ENCODE measurements at regions not wholly inside any gene's neighbourhood (a gene's known extent, or its start where the extent isn't known, plus 50 kb on each side); places are given as distances from the start of the nearest gene placed in this dataset.

DNA sequence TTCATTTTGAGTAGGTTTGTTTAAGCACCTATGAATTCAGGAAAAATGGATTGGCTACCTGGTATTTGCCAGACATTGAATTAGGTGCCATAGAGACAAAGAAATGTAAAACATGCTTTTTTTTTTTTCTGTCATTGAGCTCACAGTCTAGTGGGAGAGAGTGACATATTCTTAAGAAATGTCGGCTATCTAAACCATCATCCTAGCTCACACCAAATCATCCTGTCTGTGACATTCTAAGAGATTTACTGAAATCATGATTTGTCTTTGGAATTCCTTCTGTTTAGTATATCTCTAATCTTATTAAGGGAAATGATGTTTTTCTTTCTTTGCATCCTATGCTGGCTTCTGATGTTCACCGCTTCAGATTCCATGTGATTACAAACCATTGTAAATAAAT is 59.5 kb upstream of the STXBP5L start:
- H3K27ac ChIP-seq = no peak overlapping the region
- no peaks in the 10 kb centered on the region for H3K36me3 ChIP-seq (ENCODE audit: insufficient read depth)
- no peak overlapping the region for H3K9ac ChIP-seq
- no peak overlapping the region for H3K4me2 ChIP-seq
- no peaks in the 10 kb centered on the region for H3K4me1 ChIP-seq (ENCODE audit: low read depth, poor library complexity, severe bottlenecking)
- no peaks in the 10 kb centered on the region for H3K27me3 ChIP-seq (ENCODE audit: insufficient read depth, low read depth)
- H2AFZ ChIP-seq (ENCODE audit: low read depth) = no peak overlapping the region
- H4K20me1 ChIP-seq (ENCODE audit: insufficient read depth) = no peaks in the 10 kb centered on the region
- H3K79me2 ChIP-seq (ENCODE audit: insufficient read depth, low read depth) = no peaks in the 10 kb centered on the region
- no peak overlapping the region for H3K4me3 ChIP-seq (IDR thresholded peaks at IDR 0.05; ENCODE audit: insufficient read depth, low read depth, low read length)
- TF ChIP-seq, protein P1, sequence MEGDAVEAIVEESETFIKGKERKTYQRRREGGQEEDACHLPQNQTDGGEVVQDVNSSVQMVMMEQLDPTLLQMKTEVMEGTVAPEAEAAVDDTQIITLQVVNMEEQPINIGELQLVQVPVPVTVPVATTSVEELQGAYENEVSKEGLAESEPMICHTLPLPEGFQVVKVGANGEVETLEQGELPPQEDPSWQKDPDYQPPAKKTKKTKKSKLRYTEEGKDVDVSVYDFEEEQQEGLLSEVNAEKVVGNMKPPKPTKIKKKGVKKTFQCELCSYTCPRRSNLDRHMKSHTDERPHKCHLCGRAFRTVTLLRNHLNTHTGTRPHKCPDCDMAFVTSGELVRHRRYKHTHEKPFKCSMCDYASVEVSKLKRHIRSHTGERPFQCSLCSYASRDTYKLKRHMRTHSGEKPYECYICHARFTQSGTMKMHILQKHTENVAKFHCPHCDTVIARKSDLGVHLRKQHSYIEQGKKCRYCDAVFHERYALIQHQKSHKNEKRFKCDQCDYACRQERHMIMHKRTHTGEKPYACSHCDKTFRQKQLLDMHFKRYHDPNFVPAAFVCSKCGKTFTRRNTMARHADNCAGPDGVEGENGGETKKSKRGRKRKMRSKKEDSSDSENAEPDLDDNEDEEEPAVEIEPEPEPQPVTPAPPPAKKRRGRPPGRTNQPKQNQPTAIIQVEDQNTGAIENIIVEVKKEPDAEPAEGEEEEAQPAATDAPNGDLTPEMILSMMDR (conservative IDR thresholded peaks at IDR 0.05; ENCODE audit: low read depth, low read length) = no peak

DNA sequence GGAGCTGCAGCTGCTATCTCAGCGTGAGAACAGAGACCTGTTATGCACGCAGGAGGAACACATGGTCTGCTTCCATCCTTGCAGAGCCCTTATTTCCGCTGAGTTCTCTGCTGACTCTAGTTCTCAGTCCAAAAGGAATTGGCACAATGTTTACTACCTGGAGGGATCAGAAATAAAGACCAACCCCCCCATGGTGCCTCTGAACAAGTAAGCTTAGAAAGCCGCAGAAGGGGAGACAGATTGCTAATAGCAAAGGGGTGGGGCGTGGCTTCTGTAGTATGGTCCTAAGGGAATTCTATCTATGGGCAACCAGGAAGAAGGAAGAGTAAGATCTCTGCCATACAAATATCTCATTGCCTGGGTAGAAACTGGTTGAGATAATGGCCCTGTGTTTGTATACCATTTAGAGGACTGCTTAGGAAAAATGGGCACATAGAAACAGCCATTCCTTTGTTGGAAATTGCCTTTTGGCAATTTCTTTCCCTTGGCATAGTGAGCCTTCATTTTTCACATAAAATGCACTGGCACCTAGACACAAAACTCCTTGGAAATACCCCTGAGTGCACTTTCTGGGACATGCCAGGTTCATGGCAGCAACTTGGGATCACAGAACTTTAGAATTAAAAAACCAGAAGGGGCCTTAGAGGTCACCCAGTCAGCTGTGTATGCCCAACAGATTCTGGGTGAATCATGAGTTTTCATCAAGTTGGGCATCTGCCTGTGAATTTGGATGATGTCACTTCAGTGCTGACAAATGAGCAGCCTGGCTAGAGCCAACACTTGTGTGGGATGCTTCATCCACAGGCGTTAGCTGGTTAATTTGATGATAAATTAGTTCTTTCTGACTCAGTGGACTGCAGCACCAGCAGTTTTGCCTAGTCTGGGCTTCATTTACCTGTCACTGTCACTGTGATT is 57.4 kb upstream of the STXBP5L start:
- Histone ChIP-seq H3K9ac (no peak overlapping the region), H2AFZ (ENCODE audit: low read depth) (no peak overlapping the region), H3K4me2 (no peak overlapping the region), H3K4me3 (IDR thresholded peaks at IDR 0.05; ENCODE audit: insufficient read depth, low read depth, low read length) (no peak overlapping the region), H3K79me2 (ENCODE audit: insufficient read depth, low read depth) (no peaks in the 10 kb centered on the region), H4K20me1 (ENCODE audit: insufficient read depth) (no peaks in the 10 kb centered on the region), H3K4me1 (ENCODE audit: low read depth, poor library complexity, severe bottlenecking) (no peaks in the 10 kb centered on the region), H3K27ac (no peak overlapping the region), H3K27me3 (ENCODE audit: insufficient read depth, low read depth) (no peaks in the 10 kb centered on the region), H3K36me3 (ENCODE audit: insufficient read depth) (no peaks in the 10 kb centered on the region)
- TF ChIP-seq, protein P1 (conservative IDR thresholded peaks at IDR 0.05; ENCODE audit: low read depth, low read length) = no peak

DNA sequence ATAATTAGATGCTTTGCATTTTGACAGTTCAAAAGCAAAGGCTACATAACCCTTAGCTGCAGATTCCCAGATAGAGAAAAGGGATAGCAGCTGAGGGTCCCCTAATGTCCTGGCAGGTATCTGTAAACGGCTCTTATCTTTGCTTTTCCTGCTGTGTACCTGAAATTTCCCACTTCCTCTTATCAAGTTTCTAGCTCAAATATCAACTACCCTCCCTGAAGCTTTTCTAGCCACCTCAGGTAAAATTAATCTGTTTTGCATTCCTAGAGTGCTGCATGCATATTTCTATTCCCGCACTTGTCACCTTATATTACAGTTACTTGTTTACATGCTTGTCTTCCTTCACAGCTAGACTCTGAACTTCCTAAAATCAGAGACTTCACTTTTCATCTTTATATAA is 55.6 kb upstream of the STXBP5L start:
- Histone ChIP-seq H3K27me3 (ENCODE audit: insufficient read depth, low read depth) (no peaks in the 10 kb centered on the region), H3K4me2 (no peak overlapping the region), H3K79me2 (ENCODE audit: insufficient read depth, low read depth) (no peaks in the 10 kb centered on the region), H3K9ac (no peak overlapping the region), H3K4me3 (IDR thresholded peaks at IDR 0.05; ENCODE audit: insufficient read depth, low read depth, low read length) (no peak overlapping the region), H4K20me1 (ENCODE audit: insufficient read depth) (no peaks in the 10 kb centered on the region), H3K36me3 (ENCODE audit: insufficient read depth) (no peaks in the 10 kb centered on the region), H2AFZ (ENCODE audit: low read depth) (no peak overlapping the region), H3K27ac (no peak overlapping the region), H3K4me1 (ENCODE audit: low read depth, poor library complexity, severe bottlenecking) (no peaks in the 10 kb centered on the region)
- TF ChIP-seq, protein P1 (conservative IDR thresholded peaks at IDR 0.05; ENCODE audit: low read depth, low read length) = no peak

DNA sequence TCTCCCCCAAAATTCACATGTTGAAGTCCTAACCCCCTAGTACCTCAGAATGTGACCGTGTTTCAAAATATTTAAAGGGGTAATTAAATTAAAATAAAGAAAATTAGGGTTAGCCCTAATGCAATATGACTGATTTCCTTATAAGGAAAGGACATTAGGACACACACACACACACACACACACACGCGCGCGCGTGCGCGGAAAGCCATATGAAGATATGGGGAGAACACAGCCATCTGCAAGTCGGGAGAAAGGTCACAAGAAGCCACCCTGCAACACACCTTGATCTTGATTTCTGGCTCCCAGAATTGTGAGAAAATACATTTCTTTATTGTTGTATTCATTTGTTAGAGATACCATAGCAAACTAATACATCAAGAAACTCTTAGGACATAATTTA is 54.6 kb upstream of the STXBP5L start:
- Histone ChIP-seq H3K4me3 (IDR thresholded peaks at IDR 0.05; ENCODE audit: insufficient read depth, low read depth, low read length) (no peak overlapping the region), H3K36me3 (ENCODE audit: insufficient read depth) (no peaks in the 10 kb centered on the region), H3K27me3 (ENCODE audit: insufficient read depth, low read depth) (no peaks in the 10 kb centered on the region), H3K4me1 (ENCODE audit: low read depth, poor library complexity, severe bottlenecking) (no peaks in the 10 kb centered on the region), H3K4me2 (no peak overlapping the region), H3K27ac (no peak overlapping the region), H4K20me1 (ENCODE audit: insufficient read depth) (no peaks in the 10 kb centered on the region), H2AFZ (ENCODE audit: low read depth) (no peak overlapping the region), H3K79me2 (ENCODE audit: insufficient read depth, low read depth) (no peaks in the 10 kb centered on the region), H3K9ac (no peak overlapping the region)
- TF ChIP-seq, protein P1 (conservative IDR thresholded peaks at IDR 0.05; ENCODE audit: low read depth, low read length) = no peak

Data from KMS-11 (cell line).